GM18858 (cell line): ENCODE measurements at regions not wholly inside any gene's neighbourhood (a gene's known extent, or its start where the extent isn't known, plus 50 kb on each side); places are given as distances from the start of the nearest gene placed in this dataset.
"Not testable (repeated sequence)": the region's sequence is repeated elsewhere in the genome, so short reads cannot be mapped to it uniquely, and the experiment has no call there.

Experiments
- ATAC-seq: cut with Tn5 transposase; IDR thresholded peaks from one replicate; pipeline ENCODE4 v1.9.1; 2021; ENCODE audit not compliant: unreplicated experiment

DNA sequence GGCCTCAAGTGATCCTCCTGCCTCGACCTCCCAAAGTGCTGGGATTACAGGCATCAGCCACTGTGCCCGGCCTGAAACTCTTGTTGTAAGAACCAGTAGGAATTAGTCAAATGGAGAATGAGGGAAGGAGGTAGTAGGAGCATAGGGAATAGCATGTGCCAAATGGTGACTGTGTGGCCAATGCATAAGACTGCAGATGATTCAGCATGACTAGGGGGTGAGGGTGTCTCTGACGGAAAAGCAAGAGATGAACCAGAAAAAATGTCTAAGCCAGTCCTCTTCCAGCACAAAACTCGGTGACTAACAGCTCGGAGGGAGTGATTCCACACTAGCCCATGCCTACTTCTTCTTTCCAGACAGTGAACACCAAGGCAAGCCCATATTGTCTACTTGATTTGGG, 58.2 kb upstream of the DUSP21 start:
- no peak for ATAC-seq

DNA sequence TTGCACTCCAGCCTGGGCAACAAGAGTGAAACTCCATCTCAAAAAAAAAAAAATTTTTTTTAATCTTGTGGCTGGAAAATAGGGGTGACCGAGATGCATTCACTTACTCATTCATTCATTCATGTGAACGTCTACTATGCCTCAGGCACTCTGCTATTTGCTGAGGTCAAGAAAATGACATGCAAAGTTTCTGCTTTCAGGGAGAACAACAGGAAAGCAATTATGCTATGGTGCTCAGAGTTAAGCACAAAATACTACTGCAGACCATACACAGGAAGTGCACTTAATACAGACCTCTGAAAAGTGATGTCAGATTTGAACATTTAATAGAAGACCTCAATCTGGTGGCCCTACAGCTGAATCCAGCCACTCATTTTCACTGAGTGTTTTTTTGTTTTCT, 59.6 kb upstream of the DUSP21 start:
- ATAC-seq: no peak

DNA sequence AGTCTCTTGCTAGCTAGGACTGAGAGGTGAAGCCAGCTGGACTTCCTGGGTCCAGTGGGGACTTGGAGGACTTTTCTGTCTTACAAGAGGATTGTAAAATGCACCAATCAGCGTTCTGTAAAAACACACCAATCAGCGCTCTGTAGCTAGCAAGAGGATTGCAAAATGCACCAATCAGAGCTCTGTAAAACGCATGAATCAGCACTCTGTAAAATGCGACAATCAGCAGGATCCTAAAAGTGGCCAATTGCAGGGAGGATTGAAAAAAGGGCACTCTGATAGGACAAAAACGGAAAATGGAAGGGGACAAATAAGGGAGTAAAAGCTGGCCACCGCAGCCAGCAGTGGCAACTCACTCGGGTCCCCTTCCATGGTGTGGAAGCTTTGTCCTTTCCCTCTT, 65.6 kb upstream of the DUSP21 start:
- ATAC-seq: no peak

DNA sequence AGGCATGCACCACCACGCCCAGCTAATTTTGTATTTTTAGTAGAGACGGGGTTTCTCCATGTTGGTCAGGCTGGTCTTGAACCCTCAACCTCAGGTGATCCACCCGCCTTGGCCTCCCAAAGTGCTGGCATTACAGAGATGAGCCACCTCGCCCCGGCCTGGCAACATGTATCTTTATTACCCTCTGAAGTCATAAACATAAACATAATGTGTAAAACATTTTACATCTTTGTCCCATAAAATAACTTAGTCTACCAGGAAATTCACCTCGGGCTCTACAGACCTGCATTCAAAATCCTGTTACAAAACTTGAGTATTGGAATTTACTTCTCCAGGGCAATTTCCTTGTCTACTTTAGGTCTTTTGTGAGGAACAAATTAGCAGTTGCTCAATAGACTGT, 68.1 kb upstream of the DUSP21 start:
- ATAC-seq: no peak

DNA sequence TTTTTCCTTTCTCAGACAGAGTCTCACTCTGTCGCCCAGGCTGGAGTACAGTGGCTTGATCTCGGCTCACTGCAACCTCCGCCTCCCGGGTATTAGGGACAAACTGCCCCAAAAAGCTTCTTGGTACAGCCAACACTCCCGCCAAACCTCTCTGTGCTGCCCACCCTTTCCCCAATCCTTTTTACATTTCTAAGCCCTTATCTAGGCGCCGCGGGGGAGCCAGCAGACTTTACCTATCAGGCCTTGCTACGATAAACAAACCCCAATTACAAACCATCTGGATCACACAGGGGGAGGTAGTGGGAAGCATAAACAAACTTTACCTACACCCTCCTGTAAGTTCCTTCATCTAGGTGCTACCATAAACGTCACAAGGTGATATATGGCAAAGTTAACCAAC, 69.8 kb upstream of the DUSP21 start:
- not testable (repeated sequence) for ATAC-seq

DNA sequence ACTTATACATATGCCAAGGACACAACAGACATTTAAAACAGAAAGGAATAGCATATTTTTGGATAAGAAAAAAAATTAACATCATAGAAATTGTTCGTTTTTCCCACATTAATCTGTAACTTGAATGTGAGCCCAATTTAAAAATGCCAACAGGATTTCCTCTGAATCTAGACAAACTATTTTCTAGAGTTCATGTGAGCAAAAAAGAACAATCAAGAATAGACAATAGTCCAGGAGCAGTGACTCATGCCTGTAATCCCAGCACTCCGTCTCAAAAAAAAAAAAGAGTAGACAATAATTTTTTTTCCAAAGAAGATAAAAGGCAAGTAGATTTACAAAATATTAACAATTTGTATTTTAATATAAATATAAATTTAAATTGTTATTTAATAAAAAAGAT, 73.7 kb upstream of the DUSP21 start:
- ATAC-seq: no peak

DNA sequence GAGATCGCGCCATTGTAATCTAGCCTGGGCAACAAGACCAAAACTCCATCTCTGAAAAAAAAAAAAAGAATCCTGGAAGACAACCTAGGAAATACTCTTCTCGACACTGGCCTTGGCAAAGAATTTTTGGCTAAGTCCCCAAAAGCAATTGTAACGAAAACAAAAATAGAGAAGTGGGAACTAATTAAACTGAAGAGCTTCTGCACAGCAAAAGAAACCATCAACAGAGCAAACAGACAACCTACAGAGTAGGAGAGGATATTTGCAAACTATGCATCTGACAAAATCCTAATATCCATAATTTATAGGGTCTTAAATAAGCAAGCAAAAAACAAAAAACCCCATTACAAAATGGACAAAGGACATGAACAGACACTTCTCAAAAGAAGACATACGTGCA, 76.5 kb upstream of the DUSP21 start:
- ATAC-seq: no peak

DNA sequence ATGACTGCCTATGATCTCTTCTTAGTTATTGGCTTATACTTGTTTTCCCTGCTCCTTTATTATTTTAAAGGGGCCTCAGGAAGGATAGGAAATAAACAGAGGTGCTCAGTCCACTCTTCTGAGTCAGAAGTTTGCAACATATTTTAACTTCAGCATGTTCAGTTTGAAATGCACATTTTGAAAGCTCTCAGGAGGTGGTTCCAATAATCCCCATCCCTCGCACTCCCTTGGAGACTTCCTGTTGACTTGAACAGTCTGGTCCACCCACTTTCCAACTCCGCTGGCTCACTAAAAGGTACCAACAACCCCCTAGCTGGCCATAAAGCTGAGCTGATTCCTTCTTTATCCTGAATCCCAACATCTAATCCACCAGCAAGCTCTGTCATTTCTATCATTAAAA, 78.3 kb upstream of the DUSP21 start:
- no peak for ATAC-seq

DNA sequence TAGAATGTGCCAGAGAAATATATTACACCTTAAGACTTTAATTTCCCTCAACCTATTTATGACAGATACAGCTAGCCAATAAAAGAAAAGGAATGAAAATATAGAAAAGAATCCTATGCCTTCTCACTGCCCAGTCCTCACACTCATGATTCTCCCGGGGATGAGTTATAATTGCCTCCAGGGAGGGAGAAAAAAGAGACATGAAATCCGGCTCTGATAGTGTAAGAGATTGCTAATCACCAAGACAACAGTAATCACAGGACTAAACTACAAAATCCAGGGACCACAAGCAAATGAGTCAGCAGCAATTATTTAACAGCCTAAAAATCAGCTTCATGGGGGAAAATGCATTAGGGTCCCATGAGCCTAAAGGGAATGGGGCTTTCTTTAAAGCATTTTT, 95.9 kb upstream of the DUSP21 start:
- ATAC-seq: no peak

DNA sequence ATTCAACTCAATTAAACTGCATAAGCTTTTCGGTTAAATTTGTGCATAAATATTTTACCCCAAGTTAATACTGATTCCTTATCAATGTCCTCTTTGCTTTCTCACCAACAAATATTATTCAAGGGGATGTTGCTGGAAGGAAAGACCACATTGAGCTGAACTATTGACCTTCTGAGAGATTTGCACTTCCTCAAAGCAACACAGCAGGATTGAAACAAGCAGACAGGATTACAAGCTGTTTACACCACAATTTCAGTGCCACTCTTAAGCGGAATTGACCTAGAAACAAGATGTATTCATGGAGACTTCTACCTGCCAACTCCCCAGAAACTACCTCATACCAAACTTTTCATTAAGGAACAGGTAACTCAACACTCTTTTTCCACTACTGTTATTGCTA, 96.5 kb upstream of the DUSP21 start:
- ATAC-seq: no peak

DNA sequence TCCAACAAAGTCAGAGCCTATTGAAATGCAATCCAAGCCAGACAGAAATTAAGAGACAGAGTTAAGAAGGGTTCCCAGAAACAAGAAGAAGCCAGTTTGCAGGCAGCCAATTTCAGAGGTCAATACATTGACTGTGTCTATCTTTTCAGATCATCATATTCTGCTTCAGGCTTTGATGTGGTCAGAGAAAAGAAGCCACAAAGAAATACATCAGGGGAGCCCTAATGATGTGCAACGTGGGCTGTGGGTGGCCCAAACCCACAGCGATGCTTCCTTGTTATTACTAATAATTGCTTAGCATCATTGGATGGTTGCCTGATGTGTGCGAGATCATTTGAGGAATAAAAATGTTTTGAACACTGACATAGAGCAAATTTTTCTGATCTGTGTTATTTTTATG, 99.0 kb upstream of the DUSP21 start:
- ATAC-seq: no peak

DNA sequence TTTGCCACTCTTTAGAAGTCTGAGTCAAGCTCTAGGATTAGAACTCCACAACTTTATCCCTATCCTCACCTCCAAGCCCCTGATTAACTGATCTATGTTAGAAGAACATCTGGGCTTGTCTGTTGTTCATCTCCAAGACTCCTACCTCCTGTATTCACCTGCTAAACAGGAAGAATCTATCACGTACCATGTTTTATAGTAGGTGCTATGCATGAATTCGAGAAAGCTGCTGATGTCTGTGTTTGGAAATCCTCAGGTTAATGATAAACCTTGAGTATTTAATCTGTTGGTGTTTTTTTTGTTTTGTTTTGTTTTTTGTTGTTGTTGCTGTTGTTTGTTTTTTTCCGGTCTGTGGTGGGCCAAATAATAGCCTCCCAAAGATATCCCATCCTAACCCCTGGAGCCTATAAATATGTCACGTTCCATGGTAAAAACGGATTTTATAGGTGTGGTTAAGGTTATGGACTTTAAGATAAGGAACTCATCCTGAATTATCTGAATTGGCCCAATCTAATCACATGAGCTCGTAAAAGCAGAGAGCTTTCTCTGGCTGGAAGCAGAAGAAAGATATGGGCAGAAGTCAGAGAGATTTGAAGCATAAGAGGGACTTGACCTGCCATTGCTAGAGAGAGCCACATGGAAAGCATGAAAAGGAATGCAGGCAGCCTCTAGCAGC, 101.2 kb upstream of the DUSP21 start:
- no peak for ATAC-seq

DNA sequence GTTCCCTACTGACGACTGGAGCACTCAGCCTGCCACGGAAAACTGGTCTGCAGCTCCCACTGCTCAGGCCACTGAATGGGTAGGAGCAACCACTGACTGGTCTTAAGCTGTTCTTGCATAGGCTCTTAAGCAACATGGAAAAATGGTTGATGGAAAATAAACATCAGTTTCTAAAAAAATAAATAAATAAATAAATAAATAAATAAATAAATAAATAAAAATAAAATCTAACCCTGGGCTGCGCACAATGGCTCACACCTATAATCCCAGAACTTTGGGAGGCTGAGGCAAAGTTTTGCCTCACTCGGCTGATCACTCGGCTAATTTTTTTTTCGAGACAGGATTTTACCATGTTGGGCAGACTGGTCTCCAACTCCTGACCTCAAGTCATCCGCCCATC, 102.0 kb upstream of the DUSP21 start:
- not testable (repeated sequence) for ATAC-seq

DNA sequence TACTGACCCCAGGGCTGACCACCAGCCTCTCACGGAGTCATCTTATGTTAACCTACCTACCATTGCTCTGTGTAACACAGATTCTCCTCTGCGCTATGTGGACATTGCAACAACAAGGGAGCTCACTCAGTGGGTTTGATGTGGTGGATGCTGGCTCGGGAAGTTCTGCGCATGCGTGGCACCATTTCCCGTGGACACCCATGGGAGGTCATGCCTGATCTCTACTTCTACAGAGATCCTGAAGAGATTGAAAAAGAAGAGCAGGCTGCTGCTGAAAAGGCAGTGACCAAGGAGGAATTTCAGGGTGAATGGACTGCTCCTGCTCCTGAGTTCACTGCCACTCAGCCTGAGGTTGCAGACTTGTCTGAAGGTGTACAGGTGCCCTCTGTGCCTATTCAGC, 102.4 kb upstream of the DUSP21 start:
- not testable (repeated sequence) for ATAC-seq

DNA sequence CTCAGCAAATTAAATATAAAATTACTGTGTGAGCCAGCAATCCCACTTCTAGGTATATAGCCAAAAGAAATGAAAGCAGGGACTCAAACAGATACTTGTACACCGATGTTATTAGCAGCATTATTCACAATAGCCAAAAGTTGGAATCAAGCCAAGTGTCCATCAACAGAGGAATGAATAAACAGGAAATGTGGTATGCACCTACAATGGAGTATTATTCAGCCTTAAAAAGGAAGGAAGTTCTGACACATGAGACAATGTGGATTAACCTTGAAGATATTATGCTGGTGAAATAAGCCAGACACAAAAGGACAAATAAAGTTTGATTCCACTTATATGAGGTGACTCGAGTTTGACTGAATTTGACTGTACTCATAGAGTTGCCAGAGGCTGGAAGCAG, 108.3 kb upstream of the DUSP21 start:
- no peak for ATAC-seq

DNA sequence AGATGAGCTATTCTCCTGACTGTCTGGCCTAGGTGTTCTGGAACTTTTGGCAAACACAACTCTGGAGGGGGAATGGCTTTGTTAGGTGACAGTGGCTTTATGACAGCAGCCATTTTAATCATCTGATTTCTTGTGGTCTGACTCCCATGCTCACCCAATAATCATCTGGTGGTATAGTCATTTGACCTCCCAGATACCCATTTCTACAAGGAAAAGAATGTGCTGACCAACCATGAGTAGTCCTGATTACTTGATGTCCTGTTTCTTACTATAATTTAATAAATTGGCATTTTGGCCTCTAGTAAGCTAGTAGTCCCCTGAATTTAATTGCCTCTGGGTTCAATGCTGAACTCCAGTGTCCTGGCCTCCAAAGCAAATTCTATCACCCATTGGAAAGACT, 109.9 kb upstream of the DUSP21 start:
- ATAC-seq: no peak

DNA sequence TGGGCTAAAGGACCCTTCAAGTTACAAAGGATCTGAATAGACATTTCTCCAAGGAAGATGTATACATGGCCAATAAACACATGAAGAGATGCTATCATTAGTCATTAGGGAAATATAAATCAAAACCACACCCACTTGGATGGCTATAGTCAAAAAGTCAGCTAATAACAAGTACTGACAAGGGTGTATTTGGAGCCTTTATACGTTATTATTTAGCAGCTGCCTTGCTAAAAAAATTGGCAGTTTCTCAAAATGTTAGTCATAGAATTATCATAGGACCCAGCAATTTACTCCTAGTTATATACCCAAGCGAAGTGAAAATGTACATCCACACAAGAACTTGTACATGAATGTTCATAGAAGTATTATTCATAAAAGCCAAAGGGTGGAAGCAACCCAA, 112.7 kb upstream of the DUSP21 start:
- no peak for ATAC-seq

DNA sequence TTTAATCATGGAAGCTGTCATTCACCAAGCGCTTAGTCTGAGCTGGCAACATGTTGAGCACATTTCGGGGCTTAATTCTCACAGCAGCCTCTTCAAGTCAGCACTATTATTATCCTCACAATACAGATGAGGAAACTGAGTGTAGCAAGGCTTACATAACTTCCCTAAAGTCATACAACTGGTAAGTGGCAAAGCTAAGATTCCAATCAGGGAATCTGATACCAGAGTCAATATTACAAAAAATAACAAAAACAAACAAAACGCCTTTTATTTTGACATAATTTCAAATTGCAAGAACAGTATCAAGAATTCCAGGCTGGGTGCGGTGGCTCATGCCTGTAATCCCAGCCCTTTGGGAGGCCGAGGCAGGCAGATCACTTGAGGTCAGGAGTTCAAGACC, 120.4 kb upstream of the DUSP21 start:
- ATAC-seq: no peak

DNA sequence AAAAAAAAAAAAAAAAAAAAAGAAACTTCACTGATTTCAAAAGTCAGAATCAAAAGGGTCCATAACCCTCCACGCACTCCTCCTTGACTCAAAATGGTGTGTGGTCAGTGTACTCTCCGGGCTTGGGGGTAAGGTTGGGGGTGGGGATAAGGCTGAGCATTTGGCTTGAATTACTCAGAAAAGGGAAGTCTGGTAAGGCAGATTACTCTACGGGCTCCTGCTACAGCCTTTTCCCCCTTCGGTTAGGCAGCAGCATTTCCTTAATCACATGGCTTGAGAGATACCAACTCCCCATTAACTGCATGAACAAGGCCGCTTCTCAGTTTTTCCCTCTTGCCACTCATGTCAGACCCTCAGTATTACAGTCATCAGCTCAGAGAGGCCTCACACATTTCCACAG, 135.4 kb upstream of the DUSP21 start:
- ATAC-seq: no peak

DNA sequence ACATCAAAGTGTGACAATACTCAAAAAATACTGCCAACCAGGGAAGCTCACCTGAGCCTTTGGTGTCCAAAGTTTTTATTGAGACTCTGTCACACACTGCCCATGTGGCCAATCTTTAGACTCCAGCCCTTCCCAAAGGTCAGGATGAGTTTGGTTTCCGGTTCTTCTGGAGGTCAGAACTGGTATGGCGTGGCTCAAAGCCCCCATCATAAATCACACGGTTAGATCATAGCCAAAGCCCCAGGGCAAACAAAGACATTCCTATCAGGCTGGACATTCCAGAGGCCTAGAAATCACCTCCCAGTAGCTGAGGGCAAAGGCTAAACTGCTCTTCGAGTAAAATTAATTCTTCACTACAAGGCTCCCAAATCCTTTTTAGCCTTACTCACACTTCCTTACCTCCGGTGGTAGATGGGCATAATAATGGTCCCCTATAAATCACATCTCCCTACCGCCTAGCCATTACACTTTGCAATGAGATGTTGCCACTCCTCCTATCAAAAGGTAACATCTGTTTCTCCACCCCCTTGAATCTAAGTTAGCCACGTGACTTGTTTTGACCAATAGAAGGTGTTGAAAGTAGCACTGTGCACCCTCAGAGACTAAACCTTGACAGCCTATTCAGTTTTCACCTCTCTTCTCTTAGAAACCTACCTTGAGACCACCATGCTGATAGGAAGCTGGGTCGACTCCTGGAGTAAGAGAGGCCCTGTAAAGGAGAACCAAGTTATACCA, 137.8 kb upstream of the DUSP21 start:
- no peak for ATAC-seq

DNA sequence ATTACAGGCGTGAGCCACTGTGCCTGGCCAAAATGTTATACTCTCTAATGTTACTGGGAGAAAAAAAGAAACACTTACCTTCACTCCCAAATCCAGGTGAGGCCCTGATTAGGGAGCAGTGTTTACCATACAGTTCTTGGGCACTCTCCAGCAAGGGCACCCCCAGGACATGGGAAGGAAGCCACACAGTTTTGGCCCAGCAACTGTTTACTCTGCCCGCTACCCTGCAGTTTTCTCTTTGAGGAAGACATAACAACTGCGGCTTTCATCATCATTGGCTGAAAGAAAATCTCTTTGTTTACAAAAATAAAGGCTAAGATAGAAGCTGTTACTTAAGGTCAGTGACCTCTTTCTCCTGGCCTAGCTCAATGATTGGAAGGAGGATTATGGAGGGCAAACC, 145.5 kb upstream of the DUSP21 start:
- ATAC-seq: no peak

DNA sequence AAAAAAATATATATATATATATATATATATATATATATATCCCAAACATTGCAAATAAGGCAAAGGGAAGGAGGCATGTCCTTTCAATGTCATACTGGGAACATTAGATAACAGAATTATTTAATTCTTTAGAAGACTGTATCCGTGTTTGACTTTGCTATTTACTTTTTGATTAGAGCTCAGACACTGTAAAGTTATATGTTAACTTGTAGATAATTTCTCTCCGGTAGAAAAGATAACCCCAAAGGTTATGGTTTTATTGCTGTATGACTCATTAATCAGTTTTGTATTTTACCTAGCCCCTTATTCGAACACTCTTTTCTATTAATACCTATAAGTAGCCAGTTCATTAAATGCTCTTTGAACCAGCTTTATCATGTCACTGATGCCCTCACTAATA, 150.6 kb upstream of the DUSP21 start:
- no peak for ATAC-seq

DNA sequence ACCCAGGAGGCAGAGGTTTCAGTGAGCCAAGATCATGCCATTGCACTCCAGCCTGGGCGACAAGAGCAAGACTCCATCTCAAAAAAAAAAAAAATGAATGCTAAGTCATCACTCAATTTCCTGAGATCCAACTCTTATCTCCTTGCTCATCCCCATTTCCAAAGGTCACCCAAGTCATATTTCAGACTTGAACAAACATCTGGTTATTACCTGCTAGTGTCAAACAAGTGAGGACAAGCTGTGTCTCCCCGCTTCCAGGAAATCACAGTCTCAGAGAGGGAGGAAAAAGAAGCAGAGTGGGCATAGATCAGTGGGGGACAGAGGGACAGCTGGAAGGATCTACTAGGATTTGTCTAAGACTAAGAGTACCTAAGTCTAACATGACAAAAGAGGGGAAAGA, 147.5 kb upstream of the FUNDC1 start:
- no peak for ATAC-seq
